Lower leg skin (tissue), 4 donors: ENCODE measurements at regions not wholly inside any gene's neighbourhood (a gene's known extent, or its start where the extent isn't known, plus 50 kb on each side); places are given as distances from the start of the nearest gene placed in this dataset.
A peak's percentile ranks its signal among the peaks of the same experiment; 100 is the strongest.

Source experiments
- DNase-seq, 2 donors: peaks; one replicate each; pipeline ENCODE4 v3.0.0-alpha.2; 2019; ENCODE audit warnings: low spot score in 2 of 2
- H3K4me3 ChIP-seq: fragments of 200-600 bp; sonication (generic); 2 replicates; pipeline ENCODE4 v1.5.1; 2017; ENCODE audit warnings: mild to moderate bottlenecking, low read depth; ENCODE audit not compliant: poor library complexity, severe bottlenecking
- POLR2A ChIP-seq, 2 donors: fragments of 450-650 bp; IDR thresholded peaks; one replicate each; pipeline ENCODE4 v1.6.1; 2016 to 2017; ENCODE audit warnings: antibody characterized with exemption in 2 of 2, mild to moderate bottlenecking in 1 of 2, moderate library complexity in 1 of 2
- WGBS, 2 donors: methylation state at CpG; one replicate each; pipeline ENCODE4 v1.1.5; 2018; 5-methylcytosine and 5-hydroxymethylcytosine counted together
- intact Hi-C: fragments of 100-400 bp; cut with DNase I; formaldehyde crosslinking; loops from one replicate; pipeline ENCODE4 v1.15.0; 2023; ENCODE audit warnings: low total_unique reads
- TF ChIP-seq, protein P1 (sequence below), 3 donors: fragments of 450-650 bp; IDR thresholded peaks; one replicate each; pipeline ENCODE4 v1.5.1; 2016; ENCODE audit warnings: antibody characterized with exemption in 3 of 3, mild to moderate bottlenecking in 3 of 3, moderate library complexity in 2 of 3

DNA sequence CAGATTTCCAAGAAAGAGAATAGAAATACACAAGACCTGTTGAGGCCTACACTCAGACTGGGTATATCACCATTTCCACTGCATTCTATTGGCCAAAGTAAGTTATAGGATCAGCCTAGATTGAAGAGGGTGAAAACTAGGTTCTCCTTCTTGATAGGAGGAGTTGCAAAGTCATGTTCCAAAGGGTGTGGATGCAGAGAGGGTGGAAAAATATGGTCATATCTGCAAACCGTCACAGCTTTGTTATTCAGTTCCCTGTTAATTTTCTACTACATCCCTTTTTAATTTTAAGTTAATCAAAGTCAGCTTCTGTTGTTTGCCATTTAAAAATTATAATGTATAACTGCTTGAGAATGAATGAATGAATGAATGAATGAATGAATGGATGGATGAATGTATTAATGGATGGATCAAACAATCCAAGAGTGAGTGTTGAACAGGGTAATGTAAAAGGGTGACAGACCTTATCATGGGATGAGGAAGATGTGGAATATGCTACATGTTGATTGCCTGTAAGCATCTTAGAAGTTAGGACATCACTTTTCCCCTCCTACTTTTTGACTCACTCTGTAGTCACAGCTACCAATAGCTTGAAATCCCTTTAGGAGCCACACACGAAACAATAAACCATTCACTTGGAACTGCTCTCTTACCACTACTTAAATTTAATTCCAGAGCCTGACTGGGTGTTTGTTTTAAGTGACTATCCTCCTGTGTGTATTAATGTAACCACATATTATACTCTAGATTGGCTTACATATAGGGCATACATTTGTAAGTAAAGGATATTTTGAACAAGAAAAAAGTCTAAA, 121.5 kb downstream of the CCDC34 start:
- DNase-seq: no peak
- 27 to 33% methylated on average over 2 of the region's 2 CpGs for WGBS, 2 donors
- intact Hi-C loops: no loop called here
- no peak for TF ChIP-seq POLR2A (IDR thresholded peaks at IDR 0.05)
- TF ChIP-seq, protein P1, sequence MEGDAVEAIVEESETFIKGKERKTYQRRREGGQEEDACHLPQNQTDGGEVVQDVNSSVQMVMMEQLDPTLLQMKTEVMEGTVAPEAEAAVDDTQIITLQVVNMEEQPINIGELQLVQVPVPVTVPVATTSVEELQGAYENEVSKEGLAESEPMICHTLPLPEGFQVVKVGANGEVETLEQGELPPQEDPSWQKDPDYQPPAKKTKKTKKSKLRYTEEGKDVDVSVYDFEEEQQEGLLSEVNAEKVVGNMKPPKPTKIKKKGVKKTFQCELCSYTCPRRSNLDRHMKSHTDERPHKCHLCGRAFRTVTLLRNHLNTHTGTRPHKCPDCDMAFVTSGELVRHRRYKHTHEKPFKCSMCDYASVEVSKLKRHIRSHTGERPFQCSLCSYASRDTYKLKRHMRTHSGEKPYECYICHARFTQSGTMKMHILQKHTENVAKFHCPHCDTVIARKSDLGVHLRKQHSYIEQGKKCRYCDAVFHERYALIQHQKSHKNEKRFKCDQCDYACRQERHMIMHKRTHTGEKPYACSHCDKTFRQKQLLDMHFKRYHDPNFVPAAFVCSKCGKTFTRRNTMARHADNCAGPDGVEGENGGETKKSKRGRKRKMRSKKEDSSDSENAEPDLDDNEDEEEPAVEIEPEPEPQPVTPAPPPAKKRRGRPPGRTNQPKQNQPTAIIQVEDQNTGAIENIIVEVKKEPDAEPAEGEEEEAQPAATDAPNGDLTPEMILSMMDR (IDR thresholded peaks at IDR 0.05): no peak
- H3K4me3 ChIP-seq: no peak overlapping the region

DNA sequence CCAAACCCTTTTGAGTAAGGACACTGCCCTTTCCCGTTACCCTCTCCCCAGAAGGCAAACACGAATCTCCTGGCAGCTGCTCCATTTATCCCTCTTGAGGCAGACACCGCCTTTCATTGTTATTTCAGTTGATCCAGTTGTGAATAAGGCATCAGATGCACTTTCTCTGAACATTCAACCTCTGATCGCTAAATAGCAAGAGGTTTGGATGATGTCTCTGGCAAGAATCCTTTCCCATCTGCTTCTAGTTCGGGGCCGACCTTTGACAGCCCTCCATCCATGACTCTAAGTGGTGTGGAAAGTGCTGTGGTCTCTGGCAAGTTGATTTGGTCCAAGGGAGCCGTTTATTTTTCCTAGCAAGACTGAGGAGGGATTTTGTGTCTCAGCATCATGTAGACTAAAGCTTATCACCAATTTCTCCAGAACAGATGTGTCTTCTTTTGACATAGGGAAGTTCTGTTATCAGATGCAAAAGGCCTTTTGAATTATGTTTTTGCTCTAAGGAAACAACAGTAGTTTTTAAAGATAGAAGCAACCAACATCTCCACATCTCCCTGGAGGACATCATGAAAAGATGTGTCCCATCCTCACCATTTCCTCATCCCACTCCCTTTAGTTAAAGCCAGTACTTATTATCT, 123.6 kb downstream of the CCDC34 start:
- H3K4me3 ChIP-seq: no peak overlapping the region
- intact Hi-C loops: no loop called here
- no peak for DNase-seq
- 39 to 47% methylated on average over 7 of the region's 7 CpGs for WGBS, 2 donors
- no peak for TF ChIP-seq POLR2A (IDR thresholded peaks at IDR 0.05)
- TF ChIP-seq, protein P1 (IDR thresholded peaks at IDR 0.05): no peak

DNA sequence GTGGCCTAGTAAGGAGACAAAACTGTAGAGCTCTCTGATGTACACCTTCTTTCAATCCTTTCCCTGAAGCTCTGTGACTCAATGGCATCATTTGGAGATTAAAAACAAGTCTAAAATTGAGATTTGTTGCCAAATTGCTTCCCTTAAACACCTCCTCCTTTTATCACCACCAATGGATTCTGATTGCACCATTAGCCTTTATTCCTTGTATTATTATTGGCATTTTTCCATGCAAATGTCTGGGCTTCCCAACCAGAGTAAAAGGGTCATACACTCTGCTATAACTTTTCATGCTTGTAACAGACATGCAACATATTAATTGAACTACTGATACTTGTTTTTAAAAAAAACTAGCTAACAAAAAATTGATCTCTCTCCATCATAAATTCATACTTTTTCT, 124.2 kb downstream of the CCDC34 start:
- intact Hi-C loops: no loop called here
- no peak overlapping the region for H3K4me3 ChIP-seq
- TF ChIP-seq POLR2A (IDR thresholded peaks at IDR 0.05): no peak
- TF ChIP-seq, protein P1 (IDR thresholded peaks at IDR 0.05): no peak
- DNase-seq: no peak

DNA sequence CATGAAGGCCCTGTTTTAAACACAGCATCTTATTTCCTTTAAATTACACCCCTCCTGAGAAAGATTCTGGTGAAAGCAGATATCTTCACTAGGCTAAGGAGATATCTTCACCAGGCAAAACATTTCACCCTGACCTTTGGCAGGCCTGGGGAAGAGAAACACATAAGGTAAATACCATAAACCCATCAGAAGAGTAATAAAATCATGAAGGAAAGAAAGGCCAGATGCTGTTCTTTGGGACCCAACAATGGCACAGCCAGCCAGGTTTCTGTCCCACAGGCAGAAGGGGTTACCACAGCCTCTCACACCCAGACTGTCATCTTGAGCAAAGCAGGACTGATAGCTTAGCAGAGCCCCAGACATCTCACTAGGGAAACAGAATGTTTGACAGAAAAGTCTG, 125.4 kb downstream of the CCDC34 start:
- no peak overlapping the region for H3K4me3 ChIP-seq
- TF ChIP-seq, protein P1 (IDR thresholded peaks at IDR 0.05): no peak
- no peak for TF ChIP-seq POLR2A (IDR thresholded peaks at IDR 0.05)
- no peak for DNase-seq
- intact Hi-C loops: no loop called here

DNA sequence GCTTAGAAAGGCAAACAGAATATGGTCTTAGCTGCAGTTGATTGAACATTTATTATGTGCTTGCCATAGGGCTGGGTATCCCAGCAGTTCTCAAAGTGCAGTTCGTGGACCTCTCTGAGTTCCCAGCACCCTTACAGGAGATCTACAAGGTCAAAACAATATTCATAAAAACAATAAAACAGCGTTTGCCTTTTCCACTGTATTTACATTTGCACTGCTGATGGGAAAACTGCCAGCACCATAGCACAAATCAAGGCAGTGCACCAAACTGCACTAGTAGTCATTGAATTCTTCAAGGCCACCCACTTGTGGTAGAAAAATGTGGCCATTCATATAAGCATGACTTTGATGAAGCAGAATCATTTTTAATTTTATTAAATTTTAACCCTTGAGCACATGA, 128.1 kb downstream of the CCDC34 start:
- intact Hi-C loops: no loop called here
- WGBS, 2 donors: 60 to 65% methylated on average over 2 of the region's 2 CpGs
- no peak overlapping the region for H3K4me3 ChIP-seq
- TF ChIP-seq POLR2A (IDR thresholded peaks at IDR 0.05): no peak
- DNase-seq: no peak

DNA sequence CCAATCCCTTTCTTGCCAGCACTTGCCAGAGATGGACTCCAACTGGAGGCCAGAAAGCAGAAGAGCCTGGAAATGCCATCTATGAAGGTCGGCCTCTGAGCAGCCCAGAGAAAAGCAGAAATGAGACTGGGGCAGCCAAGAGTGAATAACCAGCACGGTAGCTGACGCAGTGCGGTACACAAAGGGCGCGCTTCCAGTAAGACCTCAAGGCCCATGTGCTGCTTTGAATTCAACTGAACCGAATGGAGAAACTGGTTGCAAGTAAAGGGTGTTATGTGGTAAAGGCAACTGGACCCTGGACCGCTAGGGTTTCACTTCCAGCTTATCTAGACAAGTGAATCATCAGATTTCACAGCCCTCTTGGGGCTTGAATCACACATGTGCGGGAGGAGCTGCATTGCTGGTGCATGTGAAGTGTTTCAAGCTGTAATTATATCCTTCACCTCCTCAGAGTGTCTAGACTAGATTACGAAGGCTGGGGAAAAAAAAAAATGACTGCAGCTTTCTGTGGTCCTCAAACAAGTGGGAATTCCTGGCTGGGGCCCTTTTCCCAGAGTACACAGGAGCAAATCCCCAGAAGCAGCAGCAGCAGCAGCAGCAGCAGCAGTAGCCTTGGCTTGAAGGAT, 128.9 kb downstream of the CCDC34 start:
- intact Hi-C loops: no loop called here
- no peak for TF ChIP-seq POLR2A (IDR thresholded peaks at IDR 0.05)
- TF ChIP-seq, protein P1 (IDR thresholded peaks at IDR 0.05): no peak
- WGBS, 2 donors: 68 to 71% methylated on average over 10 of the region's 10 CpGs
- H3K4me3 ChIP-seq: no peak overlapping the region
- DNase-seq: peak in 1 of 2 donors; percentile 50
